HFFc6 (cell line): ENCODE measurements at regions not wholly inside any gene's neighbourhood (a gene's known extent, or its start where the extent isn't known, plus 50 kb on each side); places are given as distances from the start of the nearest gene placed in this dataset.

ENCODE experiments used
- DNase-seq: peaks from one replicate; pipeline ENCODE4 v3.0.0-alpha.2; 2018
- H3K27ac Mint-ChIP-seq: 2 replicates; pipeline ENCODE4 v1.8.0; 2020; ENCODE audit warnings: mild to moderate bottlenecking, mixed read lengths
- H3K27me3 Mint-ChIP-seq: 2 replicates; pipeline ENCODE4 v1.8.0; 2021; ENCODE audit warnings: mild to moderate bottlenecking, moderate library complexity, mixed read lengths; ENCODE audit not compliant: insufficient read depth
- H3K36me3 Mint-ChIP-seq: 2 replicates; pipeline ENCODE4 v1.8.0; 2021; ENCODE audit warnings: low read depth, mixed read lengths
- H3K4me1 Mint-ChIP-seq: 2 replicates; pipeline ENCODE4 v1.8.0; 2020; ENCODE audit warnings: low read depth, mixed read lengths
- H3K4me3 Mint-ChIP-seq: 2 replicates; pipeline ENCODE4 v1.8.0; 2020; ENCODE audit warnings: mild to moderate bottlenecking, moderate library complexity, mixed read lengths
- H3K9me3 Mint-ChIP-seq: 2 replicates; pipeline ENCODE4 v1.8.0; 2020; ENCODE audit warnings: mild to moderate bottlenecking, mixed read lengths
- CTCF ChIP-seq: fragments of 200-600 bp; sonication (generic); IDR thresholded peaks from 2 replicates; pipeline ENCODE4 v1.5.0; 2021; ENCODE audit warnings: antibody characterized with exemption, mild to moderate bottlenecking

- Mint-ChIP-seq H3K4me3 (no peak overlapping the region), H3K36me3 (peaks cover 22% of the 10 kb centered on the region), H3K4me1 (peaks cover 18% of the 10 kb centered on the region), H3K27ac (peak overlapping the region; percentile 62; the same call in 1 of the 2 replicates), H3K27me3 (peaks cover 27% of the 10 kb centered on the region), H3K9me3 (no peaks in the 10 kb centered on the region)
- no peak for TF ChIP-seq CTCF
- DNase-seq = peak; percentile 37
Measured at GRCh38 chr2:120978359-120979050, 242.8 kb downstream of the GLI2 start.

GRCh38 chr2:120979398-120979797, 243.7 kb downstream of the GLI2 start:
- Mint-ChIP-seq H3K9me3 (no peaks in the 10 kb centered on the region), H3K4me1 (peaks cover 18% of the 10 kb centered on the region), H3K27me3 (peaks cover 23% of the 10 kb centered on the region), H3K27ac (peak overlapping the region; percentile 46; the same call in 1 of the 2 replicates), H3K36me3 (peaks cover 20% of the 10 kb centered on the region), H3K4me3 (no peak overlapping the region)
- TF ChIP-seq CTCF = no peak
- DNase-seq = no peak

GRCh38 chr2:120979921-120980320, 244.3 kb downstream of the GLI2 start:
- H3K27me3 Mint-ChIP-seq = peaks cover 19% of the 10 kb centered on the region
- no peak for TF ChIP-seq CTCF
- 0 out of 2 replicates have a peak overlapping the region, but pooled peaks have one; percentile 46 for H3K27ac Mint-ChIP-seq
- DNase-seq = no peak
- H3K36me3 Mint-ChIP-seq = peaks cover 23% of the 10 kb centered on the region
- no peak overlapping the region for H3K4me3 Mint-ChIP-seq
- no peaks in the 10 kb centered on the region for H3K9me3 Mint-ChIP-seq
- peaks cover 18% of the 10 kb centered on the region for H3K4me1 Mint-ChIP-seq

- H3K36me3 Mint-ChIP-seq = peaks cover 21% of the 10 kb centered on the region
- no peaks in the 10 kb centered on the region for H3K9me3 Mint-ChIP-seq
- TF ChIP-seq CTCF = no peak
- H3K4me1 Mint-ChIP-seq = peaks cover 18% of the 10 kb centered on the region
- H3K4me3 Mint-ChIP-seq = no peak overlapping the region
- no peak overlapping the region for H3K27ac Mint-ChIP-seq
- H3K27me3 Mint-ChIP-seq = peaks cover 17% of the 10 kb centered on the region
- DNase-seq = no peak
Measured at GRCh38 chr2:120981443-120981842, 245.8 kb downstream of the GLI2 start.

- H3K36me3 Mint-ChIP-seq = peaks cover 33% of the 10 kb centered on the region
- no peaks in the 10 kb centered on the region for H3K9me3 Mint-ChIP-seq
- H3K27ac Mint-ChIP-seq = no peak overlapping the region
- H3K27me3 Mint-ChIP-seq = peaks cover 16% of the 10 kb centered on the region
- TF ChIP-seq CTCF = no peak
- H3K4me3 Mint-ChIP-seq = no peak overlapping the region
- peaks cover 18% of the 10 kb centered on the region for H3K4me1 Mint-ChIP-seq
- no peak for DNase-seq
Measured at GRCh38 chr2:120982598-120982997, 246.9 kb downstream of the GLI2 start.
